Activated CD8-positive, alpha-beta memory T cell treated with anti-CD3 and anti-CD28 coated beads, Interleukin-2, amount 10 ng/mL, durations not matched to agents 7 days and 5 days (primary cell): ENCODE measurements at regions not wholly inside any gene's neighbourhood (a gene's known extent, or its start where the extent isn't known, plus 50 kb on each side); places are given as distances from the start of the nearest gene placed in this dataset.
"Not testable (repeated sequence)": the region's sequence is repeated elsewhere in the genome, so short reads cannot be mapped to it uniquely, and the experiment has no call there.

Source experiments
- ATAC-seq: fragments of 150-1000 bp; cut with Tn5 transposase; one replicate; pipeline ENCODE4 v1.10.0; 2021; ENCODE audit warnings: moderate library complexity
- CTCF ChIA-PET: fragments of 350-600 bp; sonication (Branson Sonifier 250); formaldehyde crosslinking; loops from one replicate; lab custom pipeline; 2021; ENCODE audit warnings: antibody characterized with exemption; lab: Charles Lee
- DNase-seq: peaks from one replicate; pipeline ENCODE4 v3.0.0-alpha.2; 2020
- H3K27ac Mint-ChIP-seq: one replicate; pipeline ENCODE4 v1.8.0; 2021; ENCODE audit warnings: mild to moderate bottlenecking, mixed read lengths
- H3K27me3 Mint-ChIP-seq: one replicate; pipeline ENCODE4 v1.8.0; 2021; ENCODE audit warnings: mixed read lengths
- H3K36me3 Mint-ChIP-seq: one replicate; pipeline ENCODE4 v1.8.0; 2021; ENCODE audit warnings: mild to moderate bottlenecking, mixed read lengths
- H3K4me1 Mint-ChIP-seq: one replicate; pipeline ENCODE4 v1.8.0; 2021; ENCODE audit warnings: mixed read lengths
- H3K4me3 Mint-ChIP-seq: one replicate; pipeline ENCODE4 v1.8.0; 2021; ENCODE audit warnings: mild to moderate bottlenecking, moderate library complexity, mixed read lengths
- H3K9me3 Mint-ChIP-seq: one replicate; pipeline ENCODE4 v1.8.0; 2022; ENCODE audit warnings: low read depth, mixed read lengths

GRCh38 chr7:113582471-113582870, 336.3 kb downstream of the PPP1R3A start:
- Mint-ChIP-seq H3K4me1 (no peaks in the 10 kb centered on the region), H3K27ac (no peak overlapping the region), H3K36me3 (no peaks in the 10 kb centered on the region), H3K9me3 (no peaks in the 10 kb centered on the region), H3K4me3 (no peak overlapping the region), H3K27me3 (no peaks in the 10 kb centered on the region)
- no peak for ATAC-seq
- DNase-seq = no peak
- CTCF ChIA-PET = no interaction called here

DNA sequence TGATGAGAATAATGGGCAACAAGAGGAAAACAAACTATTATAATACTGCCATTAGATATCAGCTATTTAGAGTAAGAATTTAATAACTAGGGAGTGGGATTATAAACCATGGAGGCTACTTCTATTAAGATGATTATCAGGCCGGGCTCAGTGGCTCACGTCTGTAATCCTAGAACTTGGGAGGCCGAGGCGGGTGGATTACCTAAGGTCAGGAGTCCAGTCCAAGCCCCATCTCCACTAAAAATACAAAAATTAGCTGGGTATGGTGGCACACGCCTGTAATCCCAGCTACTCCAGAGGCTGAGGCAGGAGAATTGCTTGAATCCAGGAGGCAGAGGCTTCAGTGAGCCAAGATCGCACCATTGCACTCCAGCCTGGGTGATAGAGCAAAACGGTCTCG, 355.6 kb downstream of the PPP1R3A start:
- DNase-seq, H3K27me3 Mint-ChIP-seq, ATAC-seq, H3K27ac Mint-ChIP-seq, H3K36me3 Mint-ChIP-seq, H3K9me3 Mint-ChIP-seq, H3K4me1 Mint-ChIP-seq, H3K4me3 Mint-ChIP-seq, CTCF ChIA-PET: not testable (repeated sequence)

GRCh38 chr7:113562801-113563200, 356.0 kb downstream of the PPP1R3A start:
- no peak for DNase-seq
- no peaks in the 10 kb centered on the region for H3K4me1 Mint-ChIP-seq
- ATAC-seq = no peak
- H3K27ac Mint-ChIP-seq = no peak overlapping the region
- H3K9me3 Mint-ChIP-seq = peaks cover 4% of the 10 kb centered on the region
- H3K36me3 Mint-ChIP-seq = no peaks in the 10 kb centered on the region
- H3K4me3 Mint-ChIP-seq = no peak overlapping the region
- H3K27me3 Mint-ChIP-seq = no peaks in the 10 kb centered on the region
- CTCF ChIA-PET = no interaction called here

DNA sequence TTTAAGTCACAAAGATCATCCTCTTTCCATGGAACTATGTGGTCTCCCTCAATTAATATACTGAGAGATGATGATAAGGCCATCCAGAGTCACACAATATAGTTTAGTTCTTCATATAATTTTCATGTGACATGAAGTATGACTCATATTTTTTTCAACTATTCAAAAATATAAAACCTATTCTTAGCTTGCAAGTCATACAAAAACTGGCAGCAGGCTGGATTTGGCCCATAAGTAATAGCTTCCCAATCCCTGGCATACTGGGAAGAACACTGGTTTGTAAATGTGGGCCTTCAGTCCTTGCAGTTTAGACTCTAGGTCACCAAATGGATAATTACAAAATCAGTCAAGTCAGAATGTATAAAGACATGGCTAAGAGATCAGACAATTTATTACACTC, 356.6 kb downstream of the PPP1R3A start:
- ATAC-seq (no peak), DNase-seq (no peak)
- Mint-ChIP-seq H3K4me3 (no peak overlapping the region), H3K27me3 (no peaks in the 10 kb centered on the region), H3K27ac (no peak overlapping the region), H3K4me1 (no peaks in the 10 kb centered on the region), H3K9me3 (peaks cover 4% of the 10 kb centered on the region), H3K36me3 (no peaks in the 10 kb centered on the region)
- CTCF ChIA-PET = no interaction called here

GRCh38 chr7:113561446-113561845, 357.4 kb downstream of the PPP1R3A start:
- Mint-ChIP-seq H3K36me3 (no peaks in the 10 kb centered on the region), H3K4me1 (no peaks in the 10 kb centered on the region), H3K27me3 (no peaks in the 10 kb centered on the region), H3K27ac (no peak overlapping the region), H3K9me3 (peaks cover 4% of the 10 kb centered on the region), H3K4me3 (no peak overlapping the region)
- no peak for DNase-seq
- CTCF ChIA-PET = no interaction called here
- no peak for ATAC-seq

DNA sequence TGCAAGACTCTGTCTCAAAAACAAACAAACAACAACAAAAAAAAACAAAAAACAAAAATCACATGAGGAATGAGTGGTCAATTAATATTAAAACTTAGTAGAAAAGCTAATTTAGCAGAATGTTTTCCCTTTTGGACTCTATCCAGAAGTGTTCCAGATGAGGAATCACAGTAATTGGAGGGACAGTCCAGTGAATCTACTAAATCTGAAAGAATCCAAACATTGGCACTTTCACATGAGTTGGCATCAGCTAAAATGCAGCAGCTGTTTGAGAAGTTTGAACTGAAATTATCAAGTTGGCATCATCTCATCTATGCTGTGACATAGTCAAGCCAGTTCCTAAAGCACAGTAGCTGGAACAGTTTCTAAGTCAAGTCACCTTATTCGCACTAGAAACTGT, 367.8 kb downstream of the PPP1R3A start:
- H3K27ac Mint-ChIP-seq = no peak overlapping the region
- H3K9me3 Mint-ChIP-seq = peaks cover 4% of the 10 kb centered on the region
- ATAC-seq (no peak), DNase-seq (no peak)
- no peaks in the 10 kb centered on the region for H3K4me1 Mint-ChIP-seq
- no peak overlapping the region for H3K4me3 Mint-ChIP-seq
- no peaks in the 10 kb centered on the region for H3K27me3 Mint-ChIP-seq
- CTCF ChIA-PET = no interaction called here
- no peaks in the 10 kb centered on the region for H3K36me3 Mint-ChIP-seq

DNA sequence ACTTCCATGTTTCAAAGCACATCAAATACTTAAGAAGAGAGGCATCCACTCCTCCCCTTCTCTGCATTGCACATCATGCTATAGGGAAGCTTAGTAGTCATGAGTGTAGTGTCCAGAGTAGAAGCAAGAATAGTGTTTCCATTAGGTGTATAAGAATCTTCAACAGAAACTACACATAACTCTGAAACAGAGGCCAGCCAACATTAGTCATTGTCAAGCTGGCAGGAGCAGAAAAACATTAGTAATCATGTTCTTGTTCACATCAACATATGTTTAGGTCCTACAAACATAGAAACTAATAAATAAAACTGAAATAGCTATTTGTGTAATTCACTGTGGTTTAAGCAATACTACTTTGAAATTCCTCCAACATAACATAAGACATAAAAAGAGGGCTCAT, 370.2 kb downstream of the PPP1R3A start:
- DNase-seq = no peak
- H3K27ac Mint-ChIP-seq = no peak overlapping the region
- H3K4me3 Mint-ChIP-seq = no peak overlapping the region
- no peak for ATAC-seq
- CTCF ChIA-PET = no interaction called here
- no peaks in the 10 kb centered on the region for H3K4me1 Mint-ChIP-seq
- H3K27me3 Mint-ChIP-seq = no peaks in the 10 kb centered on the region
- H3K36me3 Mint-ChIP-seq = no peaks in the 10 kb centered on the region
- H3K9me3 Mint-ChIP-seq = peaks cover 4% of the 10 kb centered on the region

DNA sequence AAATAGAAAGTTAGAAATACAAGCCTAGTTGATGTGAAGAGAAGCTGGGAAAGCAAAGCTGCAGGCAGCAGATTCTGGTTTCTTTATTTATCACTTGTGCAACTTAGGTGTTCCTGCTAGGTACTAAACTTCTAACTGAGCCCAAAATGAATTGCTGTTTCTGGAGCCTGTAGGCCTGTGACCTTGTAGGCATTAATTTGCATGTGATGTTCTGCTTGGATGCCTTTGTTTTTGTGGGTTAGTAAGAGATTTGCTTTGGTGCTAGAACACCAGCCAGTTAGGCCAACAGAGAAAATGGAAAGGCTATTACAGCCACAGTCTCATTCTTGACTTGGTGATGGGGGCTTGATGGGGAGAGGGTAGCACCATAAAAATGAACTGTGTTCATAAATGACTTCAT, 370.7 kb downstream of the PPP1R3A start:
- no peak overlapping the region for H3K4me3 Mint-ChIP-seq
- ATAC-seq (no peak), DNase-seq (no peak)
- CTCF ChIA-PET = no interaction called here
- no peaks in the 10 kb centered on the region for H3K27me3 Mint-ChIP-seq
- peaks cover 4% of the 10 kb centered on the region for H3K9me3 Mint-ChIP-seq
- H3K36me3 Mint-ChIP-seq = no peaks in the 10 kb centered on the region
- no peak overlapping the region for H3K27ac Mint-ChIP-seq
- no peaks in the 10 kb centered on the region for H3K4me1 Mint-ChIP-seq

DNA sequence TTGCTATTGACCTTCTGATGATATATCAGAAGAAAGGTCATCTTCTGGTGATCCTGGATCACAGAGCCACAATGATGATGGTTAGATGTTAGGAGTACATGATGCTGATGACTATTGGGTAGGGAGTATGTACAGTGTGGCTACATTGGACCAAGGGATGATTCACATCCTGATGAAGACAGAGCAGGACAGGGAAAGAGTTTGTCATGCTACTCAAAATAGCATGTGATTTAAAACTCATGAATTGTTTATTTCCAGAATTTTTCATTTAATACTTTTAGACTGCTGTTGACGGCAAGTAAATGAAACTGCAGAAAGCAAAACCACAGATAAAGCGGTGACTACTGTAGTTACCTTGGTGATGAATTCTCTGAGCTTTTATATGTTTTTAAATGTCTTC, 397.3 kb downstream of the PPP1R3A start:
- Mint-ChIP-seq H3K4me3 (no peak overlapping the region), H3K27ac (no peak overlapping the region), H3K36me3 (no peaks in the 10 kb centered on the region), H3K27me3 (no peaks in the 10 kb centered on the region), H3K4me1 (peaks cover 2% of the 10 kb centered on the region), H3K9me3 (peaks cover 5% of the 10 kb centered on the region)
- ATAC-seq (no peak), DNase-seq (no peak)
- CTCF ChIA-PET = no interaction called here

DNA sequence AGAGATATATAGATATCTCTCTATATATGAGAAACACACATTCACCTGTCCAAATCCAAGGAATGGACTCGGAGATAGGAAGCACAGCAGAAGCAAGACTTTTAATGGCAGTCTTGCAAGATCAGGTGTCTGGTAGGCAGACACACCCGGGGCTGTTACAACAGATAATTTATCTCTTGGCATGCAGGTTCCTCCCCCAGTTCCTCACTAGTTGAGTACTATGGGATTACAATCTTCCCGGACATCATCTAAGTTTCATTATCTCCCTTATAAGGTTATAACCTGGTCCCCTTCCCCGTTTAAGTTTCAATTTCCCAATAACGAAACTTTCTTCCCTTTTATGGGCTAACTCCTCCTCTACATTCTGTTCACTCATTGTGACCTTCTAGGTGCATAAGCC, 399.3 kb downstream of the PPP1R3A start:
- ATAC-seq (no peak), DNase-seq (no peak)
- CTCF ChIA-PET = no interaction called here
- Mint-ChIP-seq H3K9me3 (peaks cover 6% of the 10 kb centered on the region), H3K4me3 (no peak overlapping the region), H3K27me3 (no peaks in the 10 kb centered on the region), H3K36me3 (no peaks in the 10 kb centered on the region), H3K4me1 (peaks cover 2% of the 10 kb centered on the region), H3K27ac (no peak overlapping the region)

GRCh38 chr7:113504691-113505090, 386.3 kb upstream of the SMIM30 start:
- no peaks in the 10 kb centered on the region for H3K36me3 Mint-ChIP-seq
- H3K27ac Mint-ChIP-seq = no peak overlapping the region
- CTCF ChIA-PET = no interaction called here
- peaks cover 2% of the 10 kb centered on the region for H3K9me3 Mint-ChIP-seq
- no peaks in the 10 kb centered on the region for H3K27me3 Mint-ChIP-seq
- H3K4me3 Mint-ChIP-seq = no peak overlapping the region
- no peak for DNase-seq
- ATAC-seq = no peak
- no peaks in the 10 kb centered on the region for H3K4me1 Mint-ChIP-seq

DNA sequence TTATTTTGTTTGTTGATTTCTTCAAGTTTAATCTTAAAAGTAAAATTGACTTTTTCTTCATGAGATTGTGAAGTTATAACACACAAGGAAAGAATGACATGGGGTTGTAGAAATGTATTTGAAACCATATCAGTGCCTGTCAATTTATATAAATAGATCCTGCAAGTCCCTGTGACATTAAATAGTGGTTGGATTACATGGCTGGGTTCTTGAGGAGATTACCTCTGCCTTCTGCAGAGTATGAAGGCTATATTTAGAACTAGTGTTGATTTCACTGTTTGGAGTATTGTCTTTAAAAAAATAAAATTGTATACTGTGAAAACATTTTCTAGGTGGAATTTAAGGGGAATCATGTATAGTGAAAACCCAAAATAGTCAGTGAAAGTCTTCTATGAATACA, 385.8 kb upstream of the SMIM30 start:
- H3K9me3 Mint-ChIP-seq = peaks cover 2% of the 10 kb centered on the region
- DNase-seq = no peak
- H3K27ac Mint-ChIP-seq = no peak overlapping the region
- no peak overlapping the region for H3K4me3 Mint-ChIP-seq
- H3K27me3 Mint-ChIP-seq = no peaks in the 10 kb centered on the region
- ATAC-seq = no peak
- no peaks in the 10 kb centered on the region for H3K4me1 Mint-ChIP-seq
- no peaks in the 10 kb centered on the region for H3K36me3 Mint-ChIP-seq
- CTCF ChIA-PET = no interaction called here

DNA sequence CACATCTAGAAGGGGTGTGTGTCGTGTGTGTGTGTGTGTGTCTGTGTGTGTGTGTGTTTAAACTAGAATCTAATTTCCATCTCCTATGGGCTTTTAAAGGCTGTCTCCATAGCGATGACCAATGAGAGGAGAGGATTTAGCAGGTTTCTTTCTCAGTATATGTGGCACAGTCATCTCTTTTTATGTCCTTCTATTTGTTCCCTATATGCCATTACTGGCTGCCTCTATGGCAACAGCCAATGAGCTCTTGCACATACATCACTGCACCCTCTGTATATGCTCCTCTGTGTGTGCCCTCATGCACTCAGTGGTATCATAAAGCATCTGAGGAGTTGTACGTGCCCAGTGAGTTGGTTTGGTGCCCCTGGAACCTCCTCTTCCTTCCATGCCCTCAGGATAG, 378.2 kb upstream of the SMIM30 start:
- H3K4me1 Mint-ChIP-seq, H3K4me3 Mint-ChIP-seq, H3K27ac Mint-ChIP-seq, H3K9me3 Mint-ChIP-seq, H3K27me3 Mint-ChIP-seq, H3K36me3 Mint-ChIP-seq, CTCF ChIA-PET, ATAC-seq, DNase-seq: not testable (repeated sequence)

GRCh38 chr7:113494797-113495566, 376.6 kb upstream of the SMIM30 start:
- H3K4me3 Mint-ChIP-seq, H3K4me1 Mint-ChIP-seq, CTCF ChIA-PET, H3K36me3 Mint-ChIP-seq, H3K27ac Mint-ChIP-seq, DNase-seq, ATAC-seq, H3K9me3 Mint-ChIP-seq, H3K27me3 Mint-ChIP-seq: not testable (repeated sequence)

GRCh38 chr7:113491305-113491704, 373.0 kb upstream of the SMIM30 start:
- no peaks in the 10 kb centered on the region for H3K4me1 Mint-ChIP-seq
- CTCF ChIA-PET = no interaction called here
- no peak overlapping the region for H3K27ac Mint-ChIP-seq
- no peak overlapping the region for H3K4me3 Mint-ChIP-seq
- no peak for ATAC-seq
- no peaks in the 10 kb centered on the region for H3K9me3 Mint-ChIP-seq
- no peaks in the 10 kb centered on the region for H3K36me3 Mint-ChIP-seq
- H3K27me3 Mint-ChIP-seq = no peaks in the 10 kb centered on the region
- no peak for DNase-seq
